Activated B cell treated with CpG ODN at 0.5 μM for 24 hours (primary cell): ENCODE measurements at regions not wholly inside any gene's neighbourhood (a gene's known extent, or its start where the extent isn't known, plus 50 kb on each side); places are given as distances from the start of the nearest gene placed in this dataset.
"Not testable (repeated sequence)": the region's sequence is repeated elsewhere in the genome, so short reads cannot be mapped to it uniquely, and the experiment has no call there.

Source experiments
- ATAC-seq: fragments of 200-7000 bp; cut with Tn5 transposase; one replicate; pipeline ENCODE4 v1.10.0; 2021; ENCODE audit warnings: low read depth, mild to moderate bottlenecking, moderate library complexity
- CTCF ChIA-PET: fragments of 350-600 bp; sonication (Branson Sonifier 250); formaldehyde crosslinking; loops from one replicate; lab custom pipeline; 2021; ENCODE audit warnings: antibody characterized with exemption; lab: Charles Lee
- POLR2A ChIA-PET: fragments of 350-600 bp; sonication (Branson Sonifier 250); formaldehyde crosslinking; loops from one replicate; lab custom pipeline; 2021; ENCODE audit warnings: antibody characterized with exemption; lab: Charles Lee
- DNase-seq: peaks from one replicate; pipeline ENCODE4 v3.0.0; 2022
- H3K27ac Mint-ChIP-seq: one replicate; pipeline ENCODE4 v1.8.0; 2020; ENCODE audit warnings: mixed read lengths
- H3K27me3 Mint-ChIP-seq: one replicate; pipeline ENCODE4 v1.8.0; 2021; ENCODE audit warnings: mixed read lengths
- H3K36me3 Mint-ChIP-seq: one replicate; pipeline ENCODE4 v1.8.0; 2021; ENCODE audit warnings: low read depth, mixed read lengths
- H3K4me1 Mint-ChIP-seq: one replicate; pipeline ENCODE4 v1.8.0; 2021; ENCODE audit warnings: mixed read lengths
- H3K4me3 Mint-ChIP-seq: one replicate; pipeline ENCODE4 v1.8.0; 2020; ENCODE audit warnings: mild to moderate bottlenecking, mixed read lengths
- H3K9me3 Mint-ChIP-seq: one replicate; pipeline ENCODE4 v1.8.0; 2020; ENCODE audit warnings: mixed read lengths
- intact Hi-C: fragments of 100-400 bp; cut with micrococcal nuclease; formaldehyde crosslinking; loops from one replicate; pipeline ENCODE4 v1.15.1; 2024
- TF ChIP-seq, protein P1 (sequence below): fragments of 200-600 bp; IDR thresholded peaks from one replicate; pipeline ENCODE4 v1.8.0; 2022; ENCODE audit warnings: antibody characterized with exemption, mild to moderate bottlenecking

DNA sequence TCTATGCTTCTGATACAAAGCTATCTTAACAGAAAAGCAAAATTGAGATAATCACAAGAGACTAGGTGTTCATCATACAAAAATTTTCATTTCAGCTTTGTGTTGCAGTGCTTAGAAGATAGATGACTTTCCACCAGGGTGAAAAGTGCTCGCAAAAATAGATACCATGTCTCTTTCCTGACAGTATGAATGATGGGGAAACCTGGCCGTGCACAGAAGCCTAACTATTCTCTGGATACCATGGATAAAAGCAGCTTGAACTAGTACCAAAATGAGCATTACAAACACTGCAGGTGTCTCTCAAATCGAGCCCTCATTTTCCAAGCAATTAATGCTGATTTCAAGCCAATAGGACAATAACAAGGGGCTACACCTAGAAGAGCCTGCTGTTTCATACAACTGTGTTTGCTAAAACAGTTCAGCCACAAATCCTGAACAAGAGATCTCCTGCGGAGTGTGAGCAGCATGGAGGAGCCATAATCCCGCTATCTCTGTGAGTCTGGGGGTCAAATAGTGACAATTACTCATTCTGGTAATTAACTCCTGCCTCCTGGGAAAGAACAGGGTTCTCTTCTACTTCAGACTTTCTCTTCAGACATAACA, 507.6 kb downstream of the PID1 start:
- H3K36me3 Mint-ChIP-seq = no peaks in the 10 kb centered on the region
- H3K4me3 Mint-ChIP-seq = no peak overlapping the region
- ATAC-seq (no peak), DNase-seq (no peak)
- no peaks in the 10 kb centered on the region for H3K4me1 Mint-ChIP-seq
- CTCF ChIA-PET = no interaction called here
- TF ChIP-seq, protein P1, sequence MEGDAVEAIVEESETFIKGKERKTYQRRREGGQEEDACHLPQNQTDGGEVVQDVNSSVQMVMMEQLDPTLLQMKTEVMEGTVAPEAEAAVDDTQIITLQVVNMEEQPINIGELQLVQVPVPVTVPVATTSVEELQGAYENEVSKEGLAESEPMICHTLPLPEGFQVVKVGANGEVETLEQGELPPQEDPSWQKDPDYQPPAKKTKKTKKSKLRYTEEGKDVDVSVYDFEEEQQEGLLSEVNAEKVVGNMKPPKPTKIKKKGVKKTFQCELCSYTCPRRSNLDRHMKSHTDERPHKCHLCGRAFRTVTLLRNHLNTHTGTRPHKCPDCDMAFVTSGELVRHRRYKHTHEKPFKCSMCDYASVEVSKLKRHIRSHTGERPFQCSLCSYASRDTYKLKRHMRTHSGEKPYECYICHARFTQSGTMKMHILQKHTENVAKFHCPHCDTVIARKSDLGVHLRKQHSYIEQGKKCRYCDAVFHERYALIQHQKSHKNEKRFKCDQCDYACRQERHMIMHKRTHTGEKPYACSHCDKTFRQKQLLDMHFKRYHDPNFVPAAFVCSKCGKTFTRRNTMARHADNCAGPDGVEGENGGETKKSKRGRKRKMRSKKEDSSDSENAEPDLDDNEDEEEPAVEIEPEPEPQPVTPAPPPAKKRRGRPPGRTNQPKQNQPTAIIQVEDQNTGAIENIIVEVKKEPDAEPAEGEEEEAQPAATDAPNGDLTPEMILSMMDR = no peak
- POLR2A ChIA-PET = no interaction called here
- intact Hi-C loops = no loop called here
- peaks cover 7% of the 10 kb centered on the region for H3K9me3 Mint-ChIP-seq
- H3K27me3 Mint-ChIP-seq = no peaks in the 10 kb centered on the region
- H3K27ac Mint-ChIP-seq = no peak overlapping the region

- intact Hi-C loops = no loop called here
- H3K4me3 Mint-ChIP-seq = no peak overlapping the region
Measured at GRCh38 chr2:228762565-228762964, 508.5 kb downstream of the PID1 start.

GRCh38 chr2:228755661-228756060, 515.4 kb downstream of the PID1 start:
- H3K4me1 Mint-ChIP-seq, H3K4me3 Mint-ChIP-seq, H3K27ac Mint-ChIP-seq, ATAC-seq, H3K27me3 Mint-ChIP-seq, POLR2A ChIA-PET, DNase-seq, intact Hi-C loops, CTCF ChIA-PET, H3K36me3 Mint-ChIP-seq, H3K9me3 Mint-ChIP-seq: not testable (repeated sequence)

More at GRCh38 chr2:228762565-228762964, 508.5 kb downstream of the PID1 start:
- TF ChIP-seq, protein P1 = no peak
- peaks cover 5% of the 10 kb centered on the region for H3K9me3 Mint-ChIP-seq
- H3K27ac Mint-ChIP-seq = no peak overlapping the region
- H3K27me3 Mint-ChIP-seq = no peaks in the 10 kb centered on the region
- no peaks in the 10 kb centered on the region for H3K4me1 Mint-ChIP-seq
- ChIA-PET POLR2A (no interaction called here), CTCF (no interaction called here)
- no peak for ATAC-seq
- no peak for DNase-seq
- H3K36me3 Mint-ChIP-seq = no peaks in the 10 kb centered on the region

GRCh38 chr2:228747483-228747882, 523.6 kb downstream of the PID1 start:
- ChIA-PET CTCF (no interaction called here), POLR2A (no interaction called here)
- no peak overlapping the region for H3K27ac Mint-ChIP-seq
- ATAC-seq (no peak), DNase-seq (no peak)
- H3K9me3 Mint-ChIP-seq = no peaks in the 10 kb centered on the region
- H3K4me3 Mint-ChIP-seq = no peak overlapping the region
- H3K36me3 Mint-ChIP-seq = no peaks in the 10 kb centered on the region
- no peaks in the 10 kb centered on the region for H3K4me1 Mint-ChIP-seq
- TF ChIP-seq, protein P1 = no peak
- intact Hi-C loops = no loop called here
- H3K27me3 Mint-ChIP-seq = no peaks in the 10 kb centered on the region

- ChIA-PET CTCF (no interaction called here), POLR2A (no interaction called here)
- TF ChIP-seq, protein P1 = no peak
- no peak overlapping the region for H3K4me3 Mint-ChIP-seq
- intact Hi-C loops = no loop called here
- ATAC-seq = no peak
- peaks cover 4% of the 10 kb centered on the region for H3K9me3 Mint-ChIP-seq
- H3K36me3 Mint-ChIP-seq = no peaks in the 10 kb centered on the region
- no peak for DNase-seq
- H3K4me1 Mint-ChIP-seq = no peaks in the 10 kb centered on the region
- no peaks in the 10 kb centered on the region for H3K27me3 Mint-ChIP-seq
- no peak overlapping the region for H3K27ac Mint-ChIP-seq
Measured at GRCh38 chr2:228738671-228739380, 532.3 kb downstream of the PID1 start.
